Thyroid gland (tissue), 4 donors: ENCODE measurements at regions not wholly inside any gene's neighbourhood (a gene's known extent, or its start where the extent isn't known, plus 50 kb on each side); places are given as distances from the start of the nearest gene placed in this dataset.

Experiments
- DNase-seq, 2 donors: peaks; one replicate each; pipeline ENCODE4 v3.0.0-alpha.2; 2019
- H3K27ac ChIP-seq, 3 donors: fragments of 200-600 bp; sonication (generic); 1 replicate in 2 of 3; 2 replicates in 1 of 3; pipeline ENCODE4 v1.5.1; 2016 to 2019; ENCODE audit warnings: mild to moderate bottlenecking in 1 of 3, moderate library complexity in 1 of 3
- H3K27me3 ChIP-seq: fragments of 200-600 bp; sonication (generic); one replicate; pipeline ENCODE4 v1.5.1; 2019
- H3K36me3 ChIP-seq, 2 donors: fragments of 200-600 bp; sonication (generic); one replicate each; pipeline ENCODE4 v1.5.1; 2016 to 2019
- H3K4me1 ChIP-seq, 2 donors: fragments of 200-600 bp; sonication (generic); one replicate each; pipeline ENCODE4 v1.5.1; 2017 to 2019
- H3K4me3 ChIP-seq, 3 donors: fragments of 200-600 bp; sonication (generic); replicated peaks in 1 of 3; 1 replicate in 2 of 3; 2 replicates in 1 of 3; pipeline ENCODE4 v1.5.1; 2016; ENCODE audit warnings: mild to moderate bottlenecking in 1 of 3
- H3K9me3 ChIP-seq: fragments of 200-600 bp; sonication (generic); one replicate; pipeline ENCODE4 v1.5.1; 2017
- CTCF ChIP-seq, 6 experiments: fragments of 200-600 bp in 3 of 6; fragments of 450-650 bp in 3 of 6; sonication (generic) in 3 of 6; IDR thresholded peaks; one replicate each; pipeline ENCODE4 v1.5.1; 2016 to 2019; ENCODE audit warnings: antibody characterized with exemption in 6 of 6, mild to moderate bottlenecking in 2 of 6, inconsistent platforms in 1 of 6, moderate library complexity in 1 of 6
- POLR2A ChIP-seq, 2 donors: fragments of 450-650 bp; IDR thresholded peaks; one replicate each; pipeline ENCODE4 v1.6.1; 2017; ENCODE audit warnings: antibody characterized with exemption in 2 of 2, mild to moderate bottlenecking in 2 of 2, moderate library complexity in 1 of 2
- whole genome bisulfite sequencing, 2 donors: methylation state at CpG; one replicate each; pipeline ENCODE4 v1.1.5; 2017; 5-methylcytosine and 5-hydroxymethylcytosine counted together
- intact Hi-C: fragments of 100-400 bp; cut with DNase I; formaldehyde crosslinking; loops from one replicate; pipeline ENCODE4 v1.15.1; 2023

GRCh38 chr5:21209409-21209808 is 1221.4 kb upstream of the CDH18 start:
- Histone ChIP-seq H3K27ac (no peak overlapping the region), H3K27me3 (no peaks in the 10 kb centered on the region), H3K4me1 (no peaks in the 10 kb centered on the region), H3K36me3 (no peaks in the 10 kb centered on the region), H3K4me3 (no peak overlapping the region), H3K9me3 (no peaks in the 10 kb centered on the region)
- no peak for DNase-seq
- 88 to 97% methylated on average over 2 of the region's 2 CpGs for WGBS, 2 donors
- intact Hi-C loops: no loop called here
- TF ChIP-seq CTCF (IDR thresholded peaks at IDR 0.05) (no peak), POLR2A (IDR thresholded peaks at IDR 0.05) (no peak)

- no peak for TF ChIP-seq CTCF (IDR thresholded peaks at IDR 0.05)
- no peak for TF ChIP-seq POLR2A (IDR thresholded peaks at IDR 0.05)
- Histone ChIP-seq H3K4me3 (no peak overlapping the region), H3K36me3 (no peaks in the 10 kb centered on the region), H3K27ac (no peak overlapping the region), H3K27me3 (no peaks in the 10 kb centered on the region), H3K4me1 (no peaks in the 10 kb centered on the region), H3K9me3 (no peaks in the 10 kb centered on the region)
- DNase-seq: no peak
- intact Hi-C loops: no loop called here
- 72 to 83% methylated on average over 2 of the region's 2 CpGs for WGBS, 2 donors
These were observed 1211.1 kb upstream of the CDH18 start for GRCh38 chr5:21199087-21199486.

DNA sequence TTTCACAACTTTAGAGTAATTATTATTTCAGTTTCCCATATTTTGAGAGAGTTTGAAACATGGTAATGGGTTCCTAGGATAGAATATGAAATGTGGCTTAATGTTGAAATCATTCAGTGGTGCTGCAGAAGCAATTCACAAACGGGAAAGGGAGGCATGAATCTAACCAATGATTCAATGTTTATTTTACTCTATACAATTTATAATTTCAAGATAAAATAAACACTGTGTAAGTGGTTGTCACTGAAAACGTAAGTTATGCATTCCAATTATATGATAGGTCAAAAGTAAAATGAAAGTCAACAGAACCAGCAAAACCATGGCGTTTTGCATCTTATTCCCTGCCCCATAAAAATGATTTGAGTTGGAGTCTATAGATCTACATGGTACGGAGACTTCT is 1207.1 kb upstream of the CDH18 start:
- H3K27ac ChIP-seq: no peak overlapping the region
- TF ChIP-seq CTCF (IDR thresholded peaks at IDR 0.05) (no peak), POLR2A (IDR thresholded peaks at IDR 0.05) (no peak)
- 47 to 64% methylated on average over 4 of the region's 4 CpGs for WGBS, 2 donors
- H3K9me3 ChIP-seq: no peaks in the 10 kb centered on the region
- H3K4me1 ChIP-seq: no peaks in the 10 kb centered on the region
- no peaks in the 10 kb centered on the region for H3K36me3 ChIP-seq
- no peak for DNase-seq
- H3K4me3 ChIP-seq: no peak overlapping the region
- H3K27me3 ChIP-seq: no peaks in the 10 kb centered on the region
- intact Hi-C loops: no loop called here

DNA sequence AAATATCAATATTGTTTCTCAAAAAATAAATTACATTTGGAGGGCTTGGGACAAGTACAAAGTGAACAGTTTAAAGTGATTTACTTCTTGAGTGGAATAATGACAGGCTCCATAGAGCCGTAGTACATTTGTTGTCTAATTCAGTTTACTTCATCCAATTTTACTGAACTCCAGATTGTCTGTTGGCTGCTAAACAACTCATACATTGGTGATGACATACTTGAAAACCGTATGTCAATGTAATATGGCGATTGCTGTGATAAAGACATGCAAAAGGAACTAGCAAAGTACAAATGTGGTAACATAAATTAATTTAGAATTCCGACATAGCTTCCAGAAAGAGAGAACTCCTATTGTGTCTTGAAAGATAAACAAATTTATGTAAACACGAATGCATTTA is 1197.5 kb upstream of the CDH18 start:
- Histone ChIP-seq H3K9me3 (no peaks in the 10 kb centered on the region), H3K27me3 (no peaks in the 10 kb centered on the region), H3K27ac (no peak overlapping the region), H3K36me3 (no peaks in the 10 kb centered on the region), H3K4me3 (no peak overlapping the region), H3K4me1 (no peaks in the 10 kb centered on the region)
- 77 to 87% methylated on average over 5 of the region's 5 CpGs for WGBS, 2 donors
- intact Hi-C loops: no loop called here
- TF ChIP-seq CTCF (IDR thresholded peaks at IDR 0.05) (no peak), POLR2A (IDR thresholded peaks at IDR 0.05) (no peak)
- DNase-seq: no peak

DNA sequence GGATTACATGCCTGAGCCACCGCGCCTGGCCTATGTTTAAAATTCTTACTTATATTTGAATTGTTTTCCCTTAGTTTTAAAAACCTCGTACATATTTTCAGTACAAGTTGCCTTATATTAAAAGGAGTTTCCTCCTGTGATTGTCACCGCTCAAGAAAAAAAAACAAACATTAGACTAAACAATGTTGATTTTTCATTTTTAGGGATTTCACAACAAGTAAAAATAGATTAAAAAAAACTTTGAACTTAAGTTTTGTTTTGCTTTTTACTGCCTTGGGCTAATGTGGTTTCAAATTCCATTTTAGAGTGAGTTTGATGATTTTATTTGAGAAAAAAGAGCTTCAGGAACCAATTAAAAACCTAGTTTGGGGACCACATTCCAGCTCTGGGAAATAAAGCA is 1196.6 kb upstream of the CDH18 start:
- no peaks in the 10 kb centered on the region for H3K9me3 ChIP-seq
- intact Hi-C loops: no loop called here
- no peak overlapping the region for H3K4me3 ChIP-seq
- H3K36me3 ChIP-seq: no peaks in the 10 kb centered on the region
- H3K27ac ChIP-seq: no peak overlapping the region
- no peak for DNase-seq
- WGBS, 2 donors: 86% methylated on average over 4 of the region's 4 CpGs
- TF ChIP-seq CTCF (IDR thresholded peaks at IDR 0.05) (no peak), POLR2A (IDR thresholded peaks at IDR 0.05) (no peak)
- no peaks in the 10 kb centered on the region for H3K4me1 ChIP-seq
- H3K27me3 ChIP-seq: no peaks in the 10 kb centered on the region
